ENCODE measurements at regions not wholly inside any gene's neighbourhood (a gene's known extent, or its start where the extent isn't known, plus 50 kb on each side); places are given as distances from the start of the nearest gene placed in this dataset.

DNA sequence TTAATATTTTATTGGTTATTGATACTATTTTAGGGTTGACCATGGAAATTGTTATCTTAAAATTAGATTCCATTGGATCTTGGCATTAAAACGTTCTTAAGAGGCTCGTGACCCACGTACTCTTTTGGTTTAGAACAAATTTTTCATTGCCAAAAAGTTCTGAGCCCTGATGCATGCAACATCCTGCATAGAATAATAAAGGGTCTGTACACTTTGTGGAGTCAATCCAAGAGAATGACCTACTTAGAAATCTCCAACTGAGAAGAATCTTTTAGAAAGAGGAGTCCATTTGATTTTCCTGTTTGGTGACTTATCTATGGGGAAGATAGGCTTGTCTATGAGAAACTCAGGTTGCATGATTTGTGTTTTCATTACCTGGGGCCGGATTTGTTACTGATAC is 404.2 kb upstream of the RGMA start:
- Histone ChIP-seq H3K4ac (ENCODE audit: low read depth, low read length) (no peak overlapping the region), H2AK5ac (ENCODE audit: low read depth, low read length) (no peak overlapping the region), H4K20me1 (ENCODE audit: insufficient read depth, low read length) (no peaks in the 10 kb centered on the region), H2AFZ (replicated peaks; ENCODE audit: low read length, poor library complexity) (no peak overlapping the region), H2BK120ac (ENCODE audit: low read depth, low read length) (no peak overlapping the region), H3K4me1 (ENCODE audit: control insufficient read depth, insufficient read depth, low read length) (no peaks in the 10 kb centered on the region), H2BK20ac (ENCODE audit: low read depth, low read length) (no peak overlapping the region), H4K5ac (ENCODE audit: low read depth, low read length) (no peak overlapping the region), H3K79me1 (ENCODE audit: low read depth in 1 of 2, low read length in 2 of 2) (no peaks in the 10 kb centered on the region), H3K18ac (ENCODE audit: low read depth, low read length) (no peak overlapping the region), H3K9ac (ENCODE audit: low read depth, low read length) (no peak overlapping the region), H2BK15ac (ENCODE audit: low read depth, low read length) (no peak overlapping the region), H3K27me3 (ENCODE audit: control insufficient read depth, insufficient read depth, low read length) (no peaks in the 10 kb centered on the region), H3K4me2 (ENCODE audit: low read depth, low read length) (no peak overlapping the region), H3K9me3 (ENCODE audit: control insufficient read depth, insufficient read depth, low read length) (peaks cover 19% of the 10 kb centered on the region), H3K23ac (ENCODE audit: low read depth, low read length) (no peak overlapping the region), H3K27ac (ENCODE audit: insufficient read depth, low read length) (no peak overlapping the region), H3K4me3 (ENCODE audit: insufficient read depth, low read depth, low read length) (no peak overlapping the region), H3K9me1 (ENCODE audit: insufficient read depth, low read length) (no peaks in the 10 kb centered on the region), H3K56ac (ENCODE audit: extremely low read depth, insufficient read depth, low read length) (no peak overlapping the region), H3K36me3 (ENCODE audit: control insufficient read depth, insufficient read depth, low read length) (no peaks in the 10 kb centered on the region), H3K14ac (replicated peaks; ENCODE audit: low read depth, low read length) (no peak overlapping the region), H2BK5ac (ENCODE audit: low read depth, low read length, poor library complexity, severe bottlenecking) (no peak overlapping the region), H4K8ac (ENCODE audit: low read depth in 2 of 2, low read length in 2 of 2) (no peak overlapping the region), H4K91ac (ENCODE audit: insufficient read depth, low read depth, low read length) (no peak overlapping the region), H2AK9ac (replicated peaks; ENCODE audit: low read depth, low read length, poor library complexity) (no peak overlapping the region)
- no CpG with 5 or more reads among the region's 4 CpGs for WGBS, 2 experiments (ENCODE audit: extremely low coverage in 2 of 2, insufficient read length in 1 of 2)
- no TSS peak for BruUV-seq (replicated peaks)
- intact Hi-C loops (cut with micrococcal nuclease): no loop called here
- ChIA-PET POLR2A (ENCODE audit: unreplicated experiment) (no interaction called here), CTCF (no interaction called here)
- no peak for TF ChIP-seq NFE2L2 (IDR thresholded peaks at IDR 0.05; ENCODE audit: low read depth, low read length)
- TF ChIP-seq, protein P1, sequence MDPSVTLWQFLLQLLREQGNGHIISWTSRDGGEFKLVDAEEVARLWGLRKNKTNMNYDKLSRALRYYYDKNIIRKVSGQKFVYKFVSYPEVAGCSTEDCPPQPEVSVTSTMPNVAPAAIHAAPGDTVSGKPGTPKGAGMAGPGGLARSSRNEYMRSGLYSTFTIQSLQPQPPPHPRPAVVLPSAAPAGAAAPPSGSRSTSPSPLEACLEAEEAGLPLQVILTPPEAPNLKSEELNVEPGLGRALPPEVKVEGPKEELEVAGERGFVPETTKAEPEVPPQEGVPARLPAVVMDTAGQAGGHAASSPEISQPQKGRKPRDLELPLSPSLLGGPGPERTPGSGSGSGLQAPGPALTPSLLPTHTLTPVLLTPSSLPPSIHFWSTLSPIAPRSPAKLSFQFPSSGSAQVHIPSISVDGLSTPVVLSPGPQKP (IDR thresholded peaks at IDR 0.05; ENCODE audit: borderline replicate concordance, low read depth, low read length): no peak
- no peak for TF ChIP-seq CHD1 (IDR thresholded peaks at IDR 0.05; ENCODE audit: low read depth, low read length)
- no peak for TF ChIP-seq POLR2A (IDR thresholded peaks at IDR 0.05; ENCODE audit: low read depth, low read length)
- TF ChIP-seq, protein P2, sequence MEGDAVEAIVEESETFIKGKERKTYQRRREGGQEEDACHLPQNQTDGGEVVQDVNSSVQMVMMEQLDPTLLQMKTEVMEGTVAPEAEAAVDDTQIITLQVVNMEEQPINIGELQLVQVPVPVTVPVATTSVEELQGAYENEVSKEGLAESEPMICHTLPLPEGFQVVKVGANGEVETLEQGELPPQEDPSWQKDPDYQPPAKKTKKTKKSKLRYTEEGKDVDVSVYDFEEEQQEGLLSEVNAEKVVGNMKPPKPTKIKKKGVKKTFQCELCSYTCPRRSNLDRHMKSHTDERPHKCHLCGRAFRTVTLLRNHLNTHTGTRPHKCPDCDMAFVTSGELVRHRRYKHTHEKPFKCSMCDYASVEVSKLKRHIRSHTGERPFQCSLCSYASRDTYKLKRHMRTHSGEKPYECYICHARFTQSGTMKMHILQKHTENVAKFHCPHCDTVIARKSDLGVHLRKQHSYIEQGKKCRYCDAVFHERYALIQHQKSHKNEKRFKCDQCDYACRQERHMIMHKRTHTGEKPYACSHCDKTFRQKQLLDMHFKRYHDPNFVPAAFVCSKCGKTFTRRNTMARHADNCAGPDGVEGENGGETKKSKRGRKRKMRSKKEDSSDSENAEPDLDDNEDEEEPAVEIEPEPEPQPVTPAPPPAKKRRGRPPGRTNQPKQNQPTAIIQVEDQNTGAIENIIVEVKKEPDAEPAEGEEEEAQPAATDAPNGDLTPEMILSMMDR (conservative IDR thresholded peaks at IDR 0.05; ENCODE audit: low read depth, low read length): no peak
- TF ChIP-seq RFX5 (IDR thresholded peaks at IDR 0.05; ENCODE audit: low read depth, low read length): no peak
- TF ChIP-seq RAD21 (IDR thresholded peaks at IDR 0.05; ENCODE audit: low read length): no peak
- TF ChIP-seq, protein P3, sequence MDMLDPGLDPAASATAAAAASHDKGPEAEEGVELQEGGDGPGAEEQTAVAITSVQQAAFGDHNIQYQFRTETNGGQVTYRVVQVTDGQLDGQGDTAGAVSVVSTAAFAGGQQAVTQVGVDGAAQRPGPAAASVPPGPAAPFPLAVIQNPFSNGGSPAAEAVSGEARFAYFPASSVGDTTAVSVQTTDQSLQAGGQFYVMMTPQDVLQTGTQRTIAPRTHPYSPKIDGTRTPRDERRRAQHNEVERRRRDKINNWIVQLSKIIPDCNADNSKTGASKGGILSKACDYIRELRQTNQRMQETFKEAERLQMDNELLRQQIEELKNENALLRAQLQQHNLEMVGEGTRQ (IDR thresholded peaks at IDR 0.05; ENCODE audit: low read depth, low read length): no peak
- no peak for TF ChIP-seq MXI1 (IDR thresholded peaks at IDR 0.05; ENCODE audit: borderline replicate concordance, low read depth, low read length)
- no peak for TF ChIP-seq MAFK (IDR thresholded peaks at IDR 0.05; ENCODE audit: low read depth, low read length)
- no peak for TF ChIP-seq CEBPB (IDR thresholded peaks at IDR 0.05; ENCODE audit: low read depth, low read length)
- TF ChIP-seq FOS (IDR thresholded peaks at IDR 0.05; ENCODE audit: low read depth, low read length): no peak
- no peak for TF ChIP-seq BHLHE40 (IDR thresholded peaks at IDR 0.05; ENCODE audit: low read depth, low read length)
- TF ChIP-seq RCOR1 (IDR thresholded peaks at IDR 0.05; ENCODE audit: insufficient replicate concordance, low read length): no peak
- no peak for TF ChIP-seq MAZ (IDR thresholded peaks at IDR 0.05; ENCODE audit: borderline replicate concordance, low read depth, low read length)
- no peak for TF ChIP-seq SMC3 (IDR thresholded peaks at IDR 0.05; ENCODE audit: low read depth, low read length)
- ATAC-seq (ENCODE audit: low read depth) (no peak), DNase-seq (no peak)
- dilution Hi-C loops (cut with HindIII; ENCODE audit: low sequenced_read_pairs, unreplicated experiment): no loop called here
- in situ Hi-C loops (cut with MboI; ENCODE audit: low sequenced_read_pairs): no loop called here
